ENCODE measurements at regions not wholly inside any gene's neighbourhood (a gene's known extent, or its start where the extent isn't known, plus 50 kb on each side); places are given as distances from the start of the nearest gene placed in this dataset.

DNA sequence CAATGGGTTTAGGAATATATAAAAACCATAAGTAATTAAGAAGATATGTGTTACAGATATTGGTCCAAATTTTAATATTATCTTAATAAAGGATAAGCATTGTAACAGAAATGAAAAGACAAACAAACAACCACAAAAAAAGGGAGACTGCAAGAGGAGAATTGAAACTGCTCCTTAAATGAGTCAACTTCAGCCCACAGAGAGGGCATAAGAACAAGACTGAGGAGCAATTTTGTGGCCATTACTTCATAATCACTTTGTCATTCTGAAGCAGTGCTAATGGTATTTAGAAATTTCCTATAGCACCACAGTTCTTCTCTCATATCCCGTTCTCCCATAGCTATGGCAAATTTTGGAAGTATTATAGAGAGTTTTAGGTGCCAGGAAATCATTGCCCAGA is 193.2 kb upstream of the HNMT start:
- no peak for DNase-seq
- intact Hi-C loops (cut with DNase I; ENCODE audit: low total_unique reads): no loop called here
- Histone ChIP-seq H3K27ac (no peak overlapping the region), H3K4me3 (no peak overlapping the region), H3K4me1 (no peaks in the 10 kb centered on the region), H3K27me3 (replicated peaks in 1 of 7) (no peaks in the 10 kb centered on the region), H3K9me3 (no peaks in the 10 kb centered on the region), H3K36me3 (no peaks in the 10 kb centered on the region)
- TF ChIP-seq POLR2A (IDR thresholded peaks at IDR 0.05) (no peak), POLR2AphosphoS5 (IDR thresholded peaks at IDR 0.05) (no peak)
- TF ChIP-seq, protein P1, sequence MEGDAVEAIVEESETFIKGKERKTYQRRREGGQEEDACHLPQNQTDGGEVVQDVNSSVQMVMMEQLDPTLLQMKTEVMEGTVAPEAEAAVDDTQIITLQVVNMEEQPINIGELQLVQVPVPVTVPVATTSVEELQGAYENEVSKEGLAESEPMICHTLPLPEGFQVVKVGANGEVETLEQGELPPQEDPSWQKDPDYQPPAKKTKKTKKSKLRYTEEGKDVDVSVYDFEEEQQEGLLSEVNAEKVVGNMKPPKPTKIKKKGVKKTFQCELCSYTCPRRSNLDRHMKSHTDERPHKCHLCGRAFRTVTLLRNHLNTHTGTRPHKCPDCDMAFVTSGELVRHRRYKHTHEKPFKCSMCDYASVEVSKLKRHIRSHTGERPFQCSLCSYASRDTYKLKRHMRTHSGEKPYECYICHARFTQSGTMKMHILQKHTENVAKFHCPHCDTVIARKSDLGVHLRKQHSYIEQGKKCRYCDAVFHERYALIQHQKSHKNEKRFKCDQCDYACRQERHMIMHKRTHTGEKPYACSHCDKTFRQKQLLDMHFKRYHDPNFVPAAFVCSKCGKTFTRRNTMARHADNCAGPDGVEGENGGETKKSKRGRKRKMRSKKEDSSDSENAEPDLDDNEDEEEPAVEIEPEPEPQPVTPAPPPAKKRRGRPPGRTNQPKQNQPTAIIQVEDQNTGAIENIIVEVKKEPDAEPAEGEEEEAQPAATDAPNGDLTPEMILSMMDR (IDR thresholded peaks at IDR 0.05 in 8 of 11, conservative IDR thresholded peaks at IDR 0.05 in 3 of 11): no peak
- WGBS, 5 donors: 69 to 92% (median 78%) methylated on average over 1 of the region's 1 CpG

- H3K36me3 ChIP-seq: no peaks in the 10 kb centered on the region
- no peak for DNase-seq
- WGBS, 5 donors: 65 to 80% (median 72%) methylated on average over 3 of the region's 3 CpGs
Measured at GRCh38 chr2:137772451-137772850, 191.8 kb upstream of the HNMT start.

DNA sequence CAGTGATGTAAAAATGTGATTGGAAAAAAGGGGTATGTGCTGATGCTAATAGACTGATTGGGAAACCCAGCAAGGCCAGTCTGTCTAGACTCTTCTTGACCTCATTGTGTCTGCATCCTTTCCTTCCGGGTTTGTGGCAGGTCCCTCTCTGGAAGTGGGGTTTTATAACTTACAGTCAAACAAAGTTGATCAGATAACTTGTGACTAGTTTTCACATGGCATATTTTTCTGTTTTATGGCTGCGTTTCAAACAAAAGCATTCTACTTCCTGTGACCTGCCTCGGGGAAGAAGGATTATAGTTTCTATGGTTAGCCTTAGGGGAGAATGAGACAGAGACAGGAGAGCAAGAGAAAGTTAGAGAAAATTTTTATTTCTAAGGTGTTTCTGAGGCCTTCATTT is 188.7 kb upstream of the HNMT start:
- intact Hi-C loops (cut with DNase I; ENCODE audit: low total_unique reads): no loop called here
- TF ChIP-seq POLR2AphosphoS5 (IDR thresholded peaks at IDR 0.05): no peak
- TF ChIP-seq, protein P1 (IDR thresholded peaks at IDR 0.05 in 8 of 11, conservative IDR thresholded peaks at IDR 0.05 in 3 of 11): no peak
- no peak for TF ChIP-seq POLR2A (IDR thresholded peaks at IDR 0.05)
- H3K4me1 ChIP-seq: no peaks in the 10 kb centered on the region
- no peak overlapping the region for H3K4me3 ChIP-seq
- peaks cover 0 to 9% (median 0%) of the 10 kb centered on the region in 8 donors for H3K9me3 ChIP-seq
- no peak overlapping the region for H3K27ac ChIP-seq
- no peaks in the 10 kb centered on the region for H3K27me3 ChIP-seq (replicated peaks in 1 of 7)
- no peaks in the 10 kb centered on the region for H3K36me3 ChIP-seq
- no peak for DNase-seq
- WGBS, 5 donors: 41 to 51% (median 44%) methylated on average over 3 of the region's 3 CpGs

More at GRCh38 chr2:137772451-137772850, 191.8 kb upstream of the HNMT start:
- intact Hi-C loops (cut with DNase I; ENCODE audit: low total_unique reads): no loop called here
- no peak for TF ChIP-seq POLR2A (IDR thresholded peaks at IDR 0.05)
- TF ChIP-seq, protein P1 (IDR thresholded peaks at IDR 0.05 in 8 of 11, conservative IDR thresholded peaks at IDR 0.05 in 3 of 11): no peak
- TF ChIP-seq POLR2AphosphoS5 (IDR thresholded peaks at IDR 0.05): no peak
- Histone ChIP-seq H3K4me3 (no peak overlapping the region), H3K27me3 (replicated peaks in 1 of 7) (no peaks in the 10 kb centered on the region), H3K27ac (no peak overlapping the region), H3K4me1 (no peaks in the 10 kb centered on the region), H3K9me3 (no peaks in the 10 kb centered on the region)

GRCh38 chr2:137776697-137777096 is 187.6 kb upstream of the HNMT start:
- 50 to 65% (median 55%) methylated on average over 3 of the region's 3 CpGs for WGBS, 5 donors
- Histone ChIP-seq H3K9me3 (peaks cover 0 to 9% (median 0%) of the 10 kb centered on the region in 8 donors), H3K27ac (no peak overlapping the region), H3K4me3 (no peak overlapping the region), H3K27me3 (replicated peaks in 1 of 7) (no peaks in the 10 kb centered on the region), H3K4me1 (no peaks in the 10 kb centered on the region), H3K36me3 (no peaks in the 10 kb centered on the region)
- DNase-seq: no peak
- intact Hi-C loops (cut with DNase I; ENCODE audit: low total_unique reads): no loop called here
- TF ChIP-seq, protein P1 (IDR thresholded peaks at IDR 0.05 in 8 of 11, conservative IDR thresholded peaks at IDR 0.05 in 3 of 11): no peak
- TF ChIP-seq POLR2AphosphoS5 (IDR thresholded peaks at IDR 0.05) (no peak), POLR2A (IDR thresholded peaks at IDR 0.05) (no peak)
